Activated CD8-positive, alpha-beta memory T cell treated with anti-CD3 and anti-CD28 coated beads, Interleukin-2, amount 10 ng/mL, durations not matched to agents 7 days and 5 days (primary cell): ENCODE measurements at regions not wholly inside any gene's neighbourhood (a gene's known extent, or its start where the extent isn't known, plus 50 kb on each side); places are given as distances from the start of the nearest gene placed in this dataset.
"Not testable (repeated sequence)": the region's sequence is repeated elsewhere in the genome, so short reads cannot be mapped to it uniquely, and the experiment has no call there.

Experiments used
- ATAC-seq: fragments of 150-1000 bp; cut with Tn5 transposase; one replicate; pipeline ENCODE4 v1.10.0; 2021; ENCODE audit warnings: moderate library complexity
- CTCF ChIA-PET: fragments of 350-600 bp; sonication (Branson Sonifier 250); formaldehyde crosslinking; loops from one replicate; lab custom pipeline; 2021; ENCODE audit warnings: antibody characterized with exemption; lab: Charles Lee
- DNase-seq: peaks from one replicate; pipeline ENCODE4 v3.0.0-alpha.2; 2020
- H3K27ac Mint-ChIP-seq: one replicate; pipeline ENCODE4 v1.8.0; 2021; ENCODE audit warnings: mild to moderate bottlenecking, mixed read lengths
- H3K27me3 Mint-ChIP-seq: one replicate; pipeline ENCODE4 v1.8.0; 2021; ENCODE audit warnings: mixed read lengths
- H3K36me3 Mint-ChIP-seq: one replicate; pipeline ENCODE4 v1.8.0; 2021; ENCODE audit warnings: mild to moderate bottlenecking, mixed read lengths
- H3K4me1 Mint-ChIP-seq: one replicate; pipeline ENCODE4 v1.8.0; 2021; ENCODE audit warnings: mixed read lengths
- H3K4me3 Mint-ChIP-seq: one replicate; pipeline ENCODE4 v1.8.0; 2021; ENCODE audit warnings: mild to moderate bottlenecking, moderate library complexity, mixed read lengths
- H3K9me3 Mint-ChIP-seq: one replicate; pipeline ENCODE4 v1.8.0; 2022; ENCODE audit warnings: low read depth, mixed read lengths

DNA sequence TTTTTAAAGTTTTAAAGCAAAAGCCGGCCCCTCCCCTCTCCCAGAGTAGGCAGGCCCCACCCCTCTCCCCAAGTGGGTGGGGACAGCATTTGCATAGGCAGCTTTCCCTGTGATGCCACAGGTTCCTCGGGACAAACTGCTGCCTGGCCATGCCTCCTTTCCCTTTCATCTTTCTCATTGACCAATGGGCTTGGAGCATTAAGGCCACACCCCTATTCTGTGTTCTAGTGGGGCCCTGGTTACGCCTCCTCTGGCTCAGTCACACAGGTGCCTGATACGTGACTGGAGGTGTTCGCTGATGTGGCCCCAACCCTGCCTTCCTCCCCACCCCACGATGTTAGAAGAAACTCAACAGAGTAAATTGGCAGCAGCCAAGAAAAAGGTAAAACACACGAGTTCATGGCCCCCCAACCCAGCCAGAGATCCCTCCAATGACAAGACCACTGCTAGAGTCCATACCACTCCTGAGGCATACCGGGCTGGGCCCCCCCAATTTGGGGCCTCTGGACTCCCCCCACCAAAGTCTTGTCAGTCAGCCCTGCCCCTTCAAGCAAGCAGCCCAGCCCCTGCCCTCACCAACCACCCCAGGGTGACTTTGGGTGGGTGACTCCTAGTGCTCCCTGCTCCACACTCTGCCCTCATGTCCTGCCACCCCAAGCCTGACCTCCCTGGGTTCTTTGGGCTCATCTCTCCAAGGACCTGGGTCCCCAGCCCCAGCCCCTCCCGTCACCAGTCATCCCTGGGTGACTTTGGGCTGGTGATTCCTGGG is 62.8 kb upstream of the CSPG4 start:
- Mint-ChIP-seq H3K36me3 (no peaks in the 10 kb centered on the region), H3K27ac (no peak overlapping the region), H3K9me3 (no peaks in the 10 kb centered on the region), H3K27me3 (peaks cover 24% of the 10 kb centered on the region), H3K4me3 (no peak overlapping the region), H3K4me1 (peaks cover 10% of the 10 kb centered on the region)
- no peak for DNase-seq
- no peak for ATAC-seq
- CTCF ChIA-PET: interaction anchor here (1.5 kb wide), 1 partner anchor 27 kb away, joined by 7 read pairs; no protein-coding TSS in a partner anchor

DNA sequence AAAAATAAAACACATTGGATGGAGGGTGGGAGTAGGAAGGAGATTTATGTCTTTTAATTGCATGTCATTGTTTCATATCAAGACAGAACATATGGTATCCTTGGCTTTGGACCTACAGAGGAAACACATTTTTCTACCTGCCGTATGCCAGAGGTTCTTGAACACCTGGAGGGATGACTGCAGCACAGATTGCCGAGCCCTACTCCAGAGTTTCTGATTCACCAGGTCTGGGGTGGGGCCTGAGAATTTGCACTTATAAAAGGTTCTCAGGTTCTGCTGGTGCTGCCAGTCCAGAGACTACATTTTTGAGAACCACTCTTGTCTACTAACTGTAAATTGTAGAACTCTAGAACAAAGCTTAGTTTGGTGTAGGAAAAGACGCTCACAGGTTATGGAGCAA is 61.3 kb upstream of the CSPG4 start:
- CTCF ChIA-PET, ATAC-seq, H3K4me3 Mint-ChIP-seq, H3K4me1 Mint-ChIP-seq, H3K27ac Mint-ChIP-seq, DNase-seq, H3K36me3 Mint-ChIP-seq, H3K9me3 Mint-ChIP-seq: not testable (repeated sequence)
- H3K27me3 Mint-ChIP-seq: peaks cover 14% of the 10 kb centered on the region

DNA sequence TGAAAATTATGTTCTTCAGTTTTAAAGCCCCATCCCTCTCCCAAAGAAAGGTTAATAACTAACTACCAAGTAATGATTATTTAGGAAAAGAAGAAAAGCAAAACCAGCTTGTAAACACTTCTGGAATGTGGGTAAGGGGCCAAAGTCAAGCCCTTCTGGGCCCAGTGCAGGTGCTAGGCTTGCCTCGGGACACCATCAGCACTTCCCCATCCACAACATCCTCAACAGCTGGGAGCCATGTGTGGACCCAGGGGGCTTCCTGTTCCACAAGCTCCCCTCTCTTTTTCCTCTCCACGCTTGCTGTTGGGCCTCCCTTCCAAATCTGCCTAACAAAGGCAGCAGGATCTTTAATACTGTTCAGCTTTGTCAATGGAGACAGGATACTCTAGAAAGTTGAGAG is 58.4 kb upstream of the CSPG4 start:
- not testable (repeated sequence) for H3K9me3 Mint-ChIP-seq

DNA sequence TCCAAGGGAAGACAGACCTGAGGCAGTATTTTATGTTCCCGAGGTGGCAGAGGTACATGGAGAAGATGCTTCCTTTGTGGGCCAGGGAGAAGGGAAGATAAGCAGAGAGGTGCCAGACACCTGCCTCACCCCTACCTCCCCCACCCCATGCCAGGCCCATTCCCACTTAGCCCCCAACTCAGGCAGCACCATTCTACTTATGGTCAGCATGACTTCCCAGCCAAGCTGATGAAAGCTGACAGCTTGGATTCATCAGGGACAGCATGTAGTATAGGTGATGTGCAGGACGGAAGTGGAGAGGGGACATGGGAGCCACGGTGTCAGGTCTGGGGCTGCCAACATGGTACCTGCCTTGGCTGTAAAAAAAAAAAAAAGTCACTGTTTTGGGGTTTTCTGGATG is 57.5 kb upstream of the CSPG4 start:
- CTCF ChIA-PET: interaction anchor here (1.7 to 2.0 kb wide), 2 partner anchors 32 to 45 kb away, joined by 5 to 6 read pairs; no protein-coding TSS in a partner anchor
- Mint-ChIP-seq H3K27ac (no peak overlapping the region), H3K9me3 (no peaks in the 10 kb centered on the region)

More for the DNA sequence above, 58.4 kb upstream of the CSPG4 start:
- H3K27ac Mint-ChIP-seq, DNase-seq, H3K4me1 Mint-ChIP-seq, H3K36me3 Mint-ChIP-seq, H3K4me3 Mint-ChIP-seq, ATAC-seq: not testable (repeated sequence)
- CTCF ChIA-PET: interaction anchor here (1.7 to 2.0 kb wide), 2 partner anchors 31 to 46 kb away, joined by 5 to 6 read pairs; no protein-coding TSS in a partner anchor
- H3K27me3 Mint-ChIP-seq: peaks cover 13% of the 10 kb centered on the region

DNA sequence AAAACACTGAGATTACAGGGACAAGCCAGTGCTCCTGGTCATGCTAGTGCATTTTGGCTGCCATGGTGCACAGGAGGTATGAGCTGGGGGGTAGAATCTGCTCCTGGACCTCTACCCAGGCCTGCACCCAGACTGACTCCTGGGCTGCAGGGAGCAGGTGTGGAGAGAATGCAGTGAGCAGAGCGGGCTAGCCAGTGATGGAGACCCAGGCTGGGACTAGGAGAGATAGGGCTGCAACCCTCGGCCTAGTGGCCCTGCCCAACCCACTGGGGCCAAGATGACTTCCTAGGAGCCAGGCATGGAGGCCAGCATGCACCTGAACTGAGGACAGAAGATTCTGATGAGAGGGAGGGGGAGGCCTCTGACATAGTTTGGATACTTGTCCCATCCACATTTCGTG is 55.9 kb upstream of the CSPG4 start:
- peak; percentile 32 for DNase-seq
- CTCF ChIA-PET: interaction anchor here (1.8 kb wide), 1 partner anchor 34 kb away, joined by 5 read pairs; no protein-coding TSS in a partner anchor
- peaks cover 10% of the 10 kb centered on the region for H3K27me3 Mint-ChIP-seq
- not testable (repeated sequence) for ATAC-seq, H3K4me1 Mint-ChIP-seq, H3K36me3 Mint-ChIP-seq, H3K27ac Mint-ChIP-seq, H3K9me3 Mint-ChIP-seq, H3K4me3 Mint-ChIP-seq

More for the DNA sequence above, 57.5 kb upstream of the CSPG4 start:
- Mint-ChIP-seq H3K27me3 (peaks cover 13% of the 10 kb centered on the region), H3K36me3 (no peaks in the 10 kb centered on the region), H3K4me1 (peaks cover 4% of the 10 kb centered on the region), H3K4me3 (no peak overlapping the region)
- ATAC-seq (no peak), DNase-seq (peak; percentile 22)

DNA sequence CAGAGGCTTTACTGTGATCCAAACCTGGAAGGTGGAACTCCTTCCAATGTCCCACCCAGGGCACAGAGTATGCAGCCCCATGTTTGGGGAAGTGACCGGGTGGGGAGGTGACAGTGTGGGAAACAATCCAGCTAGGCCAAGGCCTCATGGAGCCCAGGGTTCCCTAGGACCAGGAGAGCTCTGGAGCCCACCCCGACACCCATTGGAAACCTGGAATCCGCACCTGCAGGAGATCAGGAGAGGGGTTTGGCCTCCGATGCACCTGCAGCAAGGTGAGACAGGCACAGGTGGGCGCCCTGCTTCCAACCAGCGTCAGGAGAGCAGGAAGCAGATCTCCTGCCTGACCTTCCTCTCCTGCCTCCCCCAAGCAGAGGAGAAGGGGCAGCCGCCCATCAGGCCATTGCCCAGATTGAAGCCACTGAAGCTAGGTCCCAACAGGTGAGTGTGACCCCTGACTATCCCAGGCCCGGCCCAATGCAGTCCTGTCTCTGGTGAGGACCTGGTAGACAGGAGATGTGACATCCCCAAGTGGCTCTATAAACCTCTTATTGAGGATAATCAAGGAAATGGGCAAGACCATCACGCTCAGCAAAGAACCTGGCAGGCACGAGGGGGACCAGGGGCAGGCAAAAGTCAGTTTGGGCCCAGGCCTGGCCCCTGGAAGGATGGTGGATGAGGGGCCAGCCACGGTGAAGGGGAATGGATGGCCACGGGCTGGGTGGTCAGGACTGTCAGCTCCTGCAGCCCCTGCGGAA is 53.1 kb upstream of the CSPG4 start:
- ATAC-seq, H3K27me3 Mint-ChIP-seq, H3K4me1 Mint-ChIP-seq, H3K27ac Mint-ChIP-seq, H3K36me3 Mint-ChIP-seq, CTCF ChIA-PET, H3K4me3 Mint-ChIP-seq, H3K9me3 Mint-ChIP-seq, DNase-seq: not testable (repeated sequence)

DNA sequence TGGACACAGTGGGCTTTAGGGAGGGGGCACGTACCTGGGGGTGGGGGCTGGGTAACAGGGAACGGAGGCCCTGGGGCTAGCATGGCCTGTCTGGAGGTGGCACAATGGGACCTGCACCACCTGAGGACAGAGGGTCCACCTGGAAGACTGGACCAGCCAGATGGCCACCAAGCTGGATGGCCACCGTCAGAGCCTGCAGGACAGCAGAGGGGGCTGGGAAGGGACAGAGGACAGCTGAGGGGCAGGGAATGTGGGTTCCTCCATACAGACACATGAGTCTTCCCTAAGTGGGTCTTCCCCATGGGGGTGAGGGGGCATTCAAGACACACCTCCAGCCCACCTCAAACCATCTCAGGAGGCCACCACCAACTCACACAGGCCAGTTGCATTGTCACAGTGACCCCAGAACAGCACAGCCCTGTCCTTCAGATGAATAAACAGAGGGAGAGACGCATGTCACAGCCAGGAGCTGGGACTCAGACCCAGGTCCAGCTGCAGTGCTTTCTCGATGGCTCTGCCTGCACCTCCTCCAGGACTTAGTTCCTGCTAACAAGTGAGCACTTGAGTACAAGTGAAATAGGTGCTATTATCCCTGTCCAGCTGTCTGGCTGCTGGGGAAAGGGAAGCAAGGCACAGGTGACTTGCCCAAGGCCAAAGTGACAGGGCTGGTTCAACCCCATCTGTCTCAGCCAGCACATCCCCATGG is 52.4 kb upstream of the CSPG4 start:
- DNase-seq, H3K27ac Mint-ChIP-seq, CTCF ChIA-PET, H3K4me3 Mint-ChIP-seq, H3K27me3 Mint-ChIP-seq, ATAC-seq, H3K9me3 Mint-ChIP-seq, H3K4me1 Mint-ChIP-seq, H3K36me3 Mint-ChIP-seq: not testable (repeated sequence)

DNA sequence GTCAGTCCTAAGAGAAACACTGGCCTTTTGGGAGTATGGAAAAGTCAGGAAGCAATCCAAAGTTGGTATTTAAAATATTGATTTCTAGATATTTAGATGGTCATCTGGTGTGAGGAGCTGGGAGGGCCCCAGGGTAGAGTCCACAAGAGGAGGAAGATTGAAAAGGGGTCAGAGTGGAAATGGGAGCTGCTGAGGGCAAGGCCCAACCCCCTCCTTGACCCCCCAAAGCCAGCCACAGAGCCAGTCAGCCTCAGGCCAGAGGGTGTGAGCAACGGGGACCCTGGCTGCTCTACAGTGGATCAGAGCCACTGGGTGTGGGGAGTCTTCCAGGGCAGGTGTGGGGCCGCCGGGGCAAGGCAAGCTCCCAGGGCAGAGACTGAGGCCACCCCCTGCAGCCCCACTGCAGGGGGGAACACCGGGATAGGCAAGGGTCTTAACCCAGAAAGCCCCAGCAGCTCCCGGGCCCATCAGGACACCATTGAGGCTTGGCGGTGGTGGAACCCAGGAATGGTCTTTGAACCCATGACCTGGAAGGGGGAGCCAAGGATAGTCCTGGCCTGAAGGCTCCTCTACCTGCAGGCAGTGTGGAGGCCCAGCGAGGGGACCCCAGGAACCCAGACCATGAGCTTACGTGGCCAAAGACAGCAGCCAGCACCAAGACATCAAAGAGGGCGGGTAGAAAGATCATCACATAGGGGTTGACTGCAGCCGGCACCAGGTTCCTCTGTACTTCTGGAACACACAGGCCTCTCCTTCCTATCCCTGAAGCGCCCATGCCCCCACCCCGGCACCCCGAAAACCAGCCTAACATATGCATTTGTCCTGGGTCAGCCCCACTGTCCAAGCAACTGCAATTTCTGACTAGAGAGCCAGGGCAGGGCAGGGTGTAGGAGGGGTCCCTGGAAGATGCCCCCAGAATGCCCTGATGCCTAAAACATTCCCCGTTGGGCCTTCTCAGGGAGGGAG is 51.3 kb upstream of the CSPG4 start:
- CTCF ChIA-PET, H3K9me3 Mint-ChIP-seq, H3K27ac Mint-ChIP-seq, DNase-seq, H3K4me3 Mint-ChIP-seq, ATAC-seq, H3K27me3 Mint-ChIP-seq, H3K4me1 Mint-ChIP-seq, H3K36me3 Mint-ChIP-seq: not testable (repeated sequence)

DNA sequence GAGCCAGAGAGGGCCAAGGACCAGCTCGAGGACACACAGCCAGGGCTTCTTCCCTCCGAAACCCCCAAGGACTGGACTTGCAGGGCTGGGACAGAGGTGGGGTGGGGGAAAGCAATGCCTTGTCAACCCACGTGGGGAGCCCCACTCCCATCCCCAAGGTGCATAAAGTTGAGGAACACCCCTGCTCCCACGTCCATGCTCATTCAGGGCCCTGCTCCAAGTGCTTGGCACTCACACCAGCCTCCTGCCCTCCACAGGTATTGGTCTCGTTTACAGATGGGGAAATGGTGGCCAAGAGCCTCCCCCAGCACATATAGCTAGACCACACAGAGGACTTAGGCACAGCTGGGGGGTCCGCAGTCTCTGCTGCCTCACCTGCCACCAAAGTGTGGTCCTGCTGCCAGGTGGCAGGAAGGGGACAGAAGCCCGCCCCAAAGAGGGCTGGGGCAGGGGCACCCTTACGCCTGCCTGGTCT is 50.5 kb upstream of the CSPG4 start:
- no peak overlapping the region for H3K4me3 Mint-ChIP-seq
- H3K27me3 Mint-ChIP-seq: no peaks in the 10 kb centered on the region
- ATAC-seq (no peak), DNase-seq (no peak)
- peaks cover 8% of the 10 kb centered on the region for H3K4me1 Mint-ChIP-seq
- CTCF ChIA-PET: no interaction called here
- no peaks in the 10 kb centered on the region for H3K36me3 Mint-ChIP-seq
- H3K9me3 Mint-ChIP-seq: no peaks in the 10 kb centered on the region
- H3K27ac Mint-ChIP-seq: no peak overlapping the region
